Astrocyte (in vitro differentiated cells and primary cell): ENCODE measurements at regions not wholly inside any gene's neighbourhood (a gene's known extent, or its start where the extent isn't known, plus 50 kb on each side); places are given as distances from the start of the nearest gene placed in this dataset.

ENCODE experiments used
- EZH2 ChIP-seq: IDR thresholded peaks from 2 replicates; pipeline ENCODE4 v1.6.1; 2012; ENCODE audit warnings: mild to moderate bottlenecking, low read length, inconsistent platforms; ENCODE audit not compliant: insufficient read depth
- TF ChIP-seq, protein P1 (sequence below): IDR thresholded peaks from 2 replicates; pipeline ENCODE4 v1.5.1; 2011; ENCODE audit warnings: low read depth, mild to moderate bottlenecking, inconsistent platforms, low read length, moderate library complexity; ENCODE audit not compliant: insufficient read depth

DNA sequence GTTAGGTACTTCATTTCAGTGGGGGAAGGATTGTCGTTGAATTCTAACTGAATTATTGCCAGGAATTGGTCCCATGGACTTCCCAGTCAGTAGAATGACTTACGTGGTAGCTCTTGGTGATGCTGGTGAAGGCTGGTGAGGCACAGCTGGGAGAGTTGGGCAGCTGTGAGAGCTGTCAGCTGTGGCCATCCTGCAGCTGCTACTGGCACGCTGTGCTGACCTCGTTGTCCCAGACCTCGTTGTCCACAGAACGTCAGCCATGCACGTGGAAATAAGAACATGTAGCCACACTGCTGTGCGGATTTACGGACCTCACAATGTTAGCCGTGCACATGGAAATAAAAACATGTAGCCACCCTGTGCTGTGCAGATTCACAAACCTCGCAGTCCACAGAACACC is 102.3 kb downstream of the NPIPB11 start:
- TF ChIP-seq, protein P1, sequence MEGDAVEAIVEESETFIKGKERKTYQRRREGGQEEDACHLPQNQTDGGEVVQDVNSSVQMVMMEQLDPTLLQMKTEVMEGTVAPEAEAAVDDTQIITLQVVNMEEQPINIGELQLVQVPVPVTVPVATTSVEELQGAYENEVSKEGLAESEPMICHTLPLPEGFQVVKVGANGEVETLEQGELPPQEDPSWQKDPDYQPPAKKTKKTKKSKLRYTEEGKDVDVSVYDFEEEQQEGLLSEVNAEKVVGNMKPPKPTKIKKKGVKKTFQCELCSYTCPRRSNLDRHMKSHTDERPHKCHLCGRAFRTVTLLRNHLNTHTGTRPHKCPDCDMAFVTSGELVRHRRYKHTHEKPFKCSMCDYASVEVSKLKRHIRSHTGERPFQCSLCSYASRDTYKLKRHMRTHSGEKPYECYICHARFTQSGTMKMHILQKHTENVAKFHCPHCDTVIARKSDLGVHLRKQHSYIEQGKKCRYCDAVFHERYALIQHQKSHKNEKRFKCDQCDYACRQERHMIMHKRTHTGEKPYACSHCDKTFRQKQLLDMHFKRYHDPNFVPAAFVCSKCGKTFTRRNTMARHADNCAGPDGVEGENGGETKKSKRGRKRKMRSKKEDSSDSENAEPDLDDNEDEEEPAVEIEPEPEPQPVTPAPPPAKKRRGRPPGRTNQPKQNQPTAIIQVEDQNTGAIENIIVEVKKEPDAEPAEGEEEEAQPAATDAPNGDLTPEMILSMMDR: no peak
- TF ChIP-seq EZH2: no peak
